A549 (cell line): ENCODE measurements at regions not wholly inside any gene's neighbourhood (a gene's known extent, or its start where the extent isn't known, plus 50 kb on each side); places are given as distances from the start of the nearest gene placed in this dataset.

Experiments
- ATAC-seq, 2 experiments: fragments of 200-7000 bp in 1 of 2; fragments of >200 bp in 1 of 2; cut with Nextera tagmentation in 1 of 2; cut with Tn5 transposase in 1 of 2; 3 replicates each; pipeline versions ENCODE4 v1.8.0 to v1.9.1; 2018 to 2020; ENCODE audit warnings: mild to moderate bottlenecking in 1 of 2, moderate library complexity in 1 of 2
- CTCF ChIA-PET: fragments of 300-600 bp; sonication (Branson Sonifier 250); formaldehyde crosslinking; extraction: SDS; loops from one replicate; lab custom pipeline; 2021; ENCODE audit warnings: antibody characterized with exemption, inconsistent platforms; lab: Yijun Ruan, JAX
- POLR2A ChIA-PET: fragments of 350-600 bp; formaldehyde crosslinking; extraction: SDS; loops from one replicate; lab custom pipeline; 2021; ENCODE audit warnings: antibody characterized with exemption, inconsistent platforms; lab: Yijun Ruan, JAX
- DNase-seq, 2 experiments: peaks; one replicate each; pipeline versions ENCODE4 v3.0.0 to v3.0.0-alpha.2; 2011 to 2016; ENCODE audit warnings: low read depth in 1 of 2, low spot score in 1 of 2
- FAIRE-seq: peaks from 2 replicates; lab custom pipeline; 2011; peaks lifted over from hg19 to GRCh38; lab: Jason Lieb, UNC
- H3K27ac ChIP-seq, 2 experiments: fragments of >200 bp; sonication (Bioruptor Twin); formaldehyde crosslinking; 3 replicates each; pipeline ENCODE4 v1.5.1; 2016 to 2017
- H3K4me1 ChIP-seq: fragments of >200 bp; sonication (Bioruptor Twin); formaldehyde crosslinking; 3 replicates; pipeline ENCODE4 v1.6.1; 2016
- H3K4me2 ChIP-seq: fragments of >200 bp; sonication (Bioruptor Twin); formaldehyde crosslinking; 3 replicates; pipeline ENCODE4 v1.6.1; 2016
- H3K4me3 ChIP-seq: fragments of >200 bp; sonication (Bioruptor Twin); formaldehyde crosslinking; 3 replicates; pipeline ENCODE4 v1.5.1; 2016
- H3K9me3 ChIP-seq: fragments of >200 bp; sonication (Bioruptor Twin); formaldehyde crosslinking; 3 replicates; pipeline ENCODE4 v1.6.1; 2016
- BHLHE40 ChIP-seq: IDR thresholded peaks from 2 replicates; pipeline ENCODE4 v1.6.1; 2012; ENCODE audit warnings: low read depth, low read length, inconsistent platforms
- CBX8 ChIP-seq: fragments of 200-600 bp; sonication (generic); IDR thresholded peaks from 2 replicates; pipeline ENCODE4 v1.6.1; 2016
- CEBPB ChIP-seq, 2 experiments: fragments of >200 bp in 1 of 2; sonication (Bioruptor Twin) in 1 of 2; formaldehyde crosslinking in 1 of 2; IDR thresholded peaks; 2 replicates each; pipeline ENCODE4 v1.6.1; 2012 to 2016
- CHD2 ChIP-seq: fragments of 150-350 bp; IDR thresholded peaks from 2 replicates; pipeline ENCODE4 v1.6.1; 2014; ENCODE audit warnings: low read length; ENCODE audit not compliant: partially characterized antibody
- CHD4 ChIP-seq: fragments of 200-600 bp; sonication (generic); IDR thresholded peaks from 2 replicates; pipeline ENCODE4 v1.6.1; 2016; ENCODE audit warnings: antibody characterized with exemption, mild to moderate bottlenecking, borderline replicate concordance
- FOSL2 ChIP-seq, 2 experiments: fragments of 450-650 bp in 1 of 2; fragments of >200 bp in 1 of 2; sonication (Bioruptor Twin) in 1 of 2; formaldehyde crosslinking; IDR thresholded peaks; 2 replicates each; pipeline versions ENCODE4 v1.5.0 to v1.6.1; 2016 to 2020; ENCODE audit warnings: mild to moderate bottlenecking in 1 of 2, moderate library complexity in 1 of 2
- GATA3 ChIP-seq: IDR thresholded peaks from 2 replicates; pipeline ENCODE4 v1.6.1; 2012; ENCODE audit warnings: borderline replicate concordance
- HDAC2 ChIP-seq: fragments of 200-600 bp; sonication (generic); IDR thresholded peaks from 2 replicates; pipeline ENCODE4 v1.6.1; 2016
- HEYL ChIP-seq: fragments of 250-450 bp; sonication (Bioruptor Pico); IDR thresholded peaks from 2 replicates; pipeline ENCODE4 v1.8.0; 2021; ENCODE audit warnings: mild to moderate bottlenecking, moderate library complexity
- HMGXB4 ChIP-seq: fragments of 250-450 bp; sonication (Bioruptor Pico); IDR thresholded peaks from 2 replicates; pipeline ENCODE4 v1.5.0; 2021; ENCODE audit warnings: mild to moderate bottlenecking, moderate library complexity, borderline replicate concordance
- HOXB13 ChIP-seq: fragments of 250-450 bp; sonication (Bioruptor Pico); IDR thresholded peaks from 2 replicates; pipeline ENCODE4 v1.5.0; 2020; ENCODE audit warnings: low read depth, mild to moderate bottlenecking, moderate library complexity
- JUN ChIP-seq, 2 experiments: fragments of >200 bp; sonication (Bioruptor Twin); formaldehyde crosslinking; IDR thresholded peaks; 2 replicates in 1 of 2; 3 replicates in 1 of 2; pipeline ENCODE4 v1.6.1; 2016 to 2017
- KDM5A ChIP-seq: fragments of 200-600 bp; sonication (generic); IDR thresholded peaks from 2 replicates; pipeline ENCODE4 v1.6.1; 2016; ENCODE audit warnings: antibody characterized with exemption, mild to moderate bottlenecking
- MAZ ChIP-seq: fragments of 150-350 bp; IDR thresholded peaks from 2 replicates; pipeline ENCODE4 v1.6.1; 2014; ENCODE audit warnings: antibody characterized with exemption, low read depth, low read length, borderline replicate concordance
- MYC ChIP-seq: IDR thresholded peaks from 2 replicates; pipeline ENCODE4 v1.6.1; 2012; ENCODE audit warnings: mild to moderate bottlenecking, inconsistent platforms, low read length, improper control_type of control experiment, borderline replicate concordance
- NR3C1 ChIP-seq: fragments of >200 bp; sonication (Bioruptor Twin); formaldehyde crosslinking; IDR thresholded peaks from 3 replicates; pipeline ENCODE4 v1.6.1; 2017
- PBX3 ChIP-seq: IDR thresholded peaks from 2 replicates; pipeline ENCODE4 v1.6.1; 2012
- PHF8 ChIP-seq: fragments of 200-600 bp; sonication (generic); IDR thresholded peaks from 2 replicates; pipeline ENCODE4 v1.6.1; 2016; ENCODE audit warnings: low read depth, mild to moderate bottlenecking, antibody characterized with exemption, moderate library complexity, borderline replicate concordance
- RAD21 ChIP-seq, 2 experiments: fragments of >200 bp in 1 of 2; sonication (Bioruptor Twin) in 1 of 2; formaldehyde crosslinking in 1 of 2; IDR thresholded peaks in 1 of 2; conservative IDR thresholded peaks in 1 of 2; 2 replicates in 1 of 2; 3 replicates in 1 of 2; pipeline ENCODE4 v1.6.1; 2012 to 2018; ENCODE audit warnings: inconsistent platforms in 1 of 2
- RARB ChIP-seq: fragments of 250-450 bp; sonication (Bioruptor Pico); IDR thresholded peaks from 2 replicates; pipeline ENCODE4 v1.8.0; 2021; ENCODE audit warnings: mild to moderate bottlenecking, moderate library complexity
- RCOR1 ChIP-seq: fragments of 150-350 bp; IDR thresholded peaks from 2 replicates; pipeline ENCODE4 v1.6.1; 2014; ENCODE audit warnings: antibody characterized with exemption, low read length, low read depth
- RFX5 ChIP-seq: fragments of 450-650 bp; IDR thresholded peaks from 2 replicates; pipeline ENCODE4 v1.7.1; 2014; ENCODE audit warnings: antibody characterized with exemption, mild to moderate bottlenecking, moderate library complexity
- TFCP2L1 ChIP-seq: fragments of 250-450 bp; sonication (Bioruptor Pico); IDR thresholded peaks from 2 replicates; pipeline ENCODE4 v1.5.0; 2021; ENCODE audit warnings: mild to moderate bottlenecking
- USF2 ChIP-seq: fragments of 450-650 bp; IDR thresholded peaks from 2 replicates; pipeline ENCODE4 v1.6.1; 2014; ENCODE audit warnings: antibody characterized with exemption
- WGBS: methylation state at CpG from one replicate; pipeline ENCODE4 v1.1.6; 2017; ENCODE audit errors: missing lambda C conversion rate; 5-methylcytosine and 5-hydroxymethylcytosine counted together
- TF ChIP-seq, protein P1 (sequence below): IDR thresholded peaks from 2 replicates; pipeline ENCODE4 v1.6.1; 2012; ENCODE audit warnings: low read depth, borderline replicate concordance
- TF ChIP-seq, protein P2 (sequence below): fragments of 150-350 bp; IDR thresholded peaks from 2 replicates; pipeline ENCODE4 v1.6.1; 2014; ENCODE audit warnings: low read depth, mild to moderate bottlenecking, low read length
- TF ChIP-seq, protein P3 (sequence below): fragments of >200 bp; sonication (Bioruptor Twin); formaldehyde crosslinking; IDR thresholded peaks from 2 replicates; pipeline ENCODE4 v1.6.1; 2016

DNA sequence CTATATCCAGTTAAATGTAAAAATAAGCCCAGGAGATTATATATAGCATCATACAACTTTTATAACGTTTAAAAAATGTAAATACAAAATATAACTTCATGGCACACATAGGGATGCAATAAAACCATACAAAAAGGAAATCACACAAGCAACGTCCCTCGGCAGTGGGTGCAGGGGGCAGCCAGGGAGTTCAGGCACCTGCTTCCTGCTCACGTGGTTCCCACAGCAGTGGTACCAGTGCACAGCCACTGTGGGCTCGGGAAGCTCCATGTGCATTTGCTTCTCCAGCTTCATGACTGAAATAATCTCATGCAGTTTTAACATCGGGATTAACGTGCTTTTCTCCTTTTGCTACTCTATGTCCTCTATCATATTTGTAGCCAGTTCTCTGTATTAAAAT is 255.5 kb upstream of the CXCL12 start:
- no peak overlapping the region for H3K4me3 ChIP-seq
- no peak overlapping the region for H3K4me2 ChIP-seq
- FAIRE-seq (no peak), ATAC-seq (no peak), DNase-seq (no peak)
- no peaks in the 10 kb centered on the region for H3K4me1 ChIP-seq
- no peak overlapping the region for H3K27ac ChIP-seq
- ChIA-PET POLR2A (no interaction called here), CTCF (no interaction called here)
- H3K9me3 ChIP-seq = no peaks in the 10 kb centered on the region
- WGBS = 5% methylated on average over 7 of the region's 7 CpGs
- TF ChIP-seq RCOR1 (no peak), HOXB13 (CRISPR knock-in tag) (no peak), USF2 (no peak), MAZ (no peak), HEYL (CRISPR knock-in tag) (no peak), HMGXB4 (CRISPR knock-in tag) (no peak), MYC (no peak), TFCP2L1 (no peak), RAD21 (conservative IDR thresholded peaks at IDR 0.05 in 1 of 2, IDR thresholded peaks at IDR 0.05 in 1 of 2) (no peak), NR3C1 (no peak), PHF8 (no peak), CBX8 (no peak), CHD2 (no peak), GATA3 (no peak), FOSL2 (IDR thresholded peaks at IDR 0.05) (no peak), FOSL2 (CRISPR knock-in tag; IDR thresholded peaks at IDR 0.05) (no peak), JUN (IDR thresholded peaks at IDR 0.05) (no peak)
- TF ChIP-seq, protein P1, sequence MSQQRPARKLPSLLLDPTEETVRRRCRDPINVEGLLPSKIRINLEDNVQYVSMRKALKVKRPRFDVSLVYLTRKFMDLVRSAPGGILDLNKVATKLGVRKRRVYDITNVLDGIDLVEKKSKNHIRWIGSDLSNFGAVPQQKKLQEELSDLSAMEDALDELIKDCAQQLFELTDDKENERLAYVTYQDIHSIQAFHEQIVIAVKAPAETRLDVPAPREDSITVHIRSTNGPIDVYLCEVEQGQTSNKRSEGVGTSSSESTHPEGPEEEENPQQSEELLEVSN = no peak
- TF ChIP-seq, protein P2, sequence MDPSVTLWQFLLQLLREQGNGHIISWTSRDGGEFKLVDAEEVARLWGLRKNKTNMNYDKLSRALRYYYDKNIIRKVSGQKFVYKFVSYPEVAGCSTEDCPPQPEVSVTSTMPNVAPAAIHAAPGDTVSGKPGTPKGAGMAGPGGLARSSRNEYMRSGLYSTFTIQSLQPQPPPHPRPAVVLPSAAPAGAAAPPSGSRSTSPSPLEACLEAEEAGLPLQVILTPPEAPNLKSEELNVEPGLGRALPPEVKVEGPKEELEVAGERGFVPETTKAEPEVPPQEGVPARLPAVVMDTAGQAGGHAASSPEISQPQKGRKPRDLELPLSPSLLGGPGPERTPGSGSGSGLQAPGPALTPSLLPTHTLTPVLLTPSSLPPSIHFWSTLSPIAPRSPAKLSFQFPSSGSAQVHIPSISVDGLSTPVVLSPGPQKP = no peak
- TF ChIP-seq, protein P3, sequence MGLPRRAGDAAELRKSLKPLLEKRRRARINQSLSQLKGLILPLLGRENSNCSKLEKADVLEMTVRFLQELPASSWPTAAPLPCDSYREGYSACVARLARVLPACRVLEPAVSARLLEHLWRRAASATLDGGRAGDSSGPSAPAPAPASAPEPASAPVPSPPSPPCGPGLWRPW = no peak

DNA sequence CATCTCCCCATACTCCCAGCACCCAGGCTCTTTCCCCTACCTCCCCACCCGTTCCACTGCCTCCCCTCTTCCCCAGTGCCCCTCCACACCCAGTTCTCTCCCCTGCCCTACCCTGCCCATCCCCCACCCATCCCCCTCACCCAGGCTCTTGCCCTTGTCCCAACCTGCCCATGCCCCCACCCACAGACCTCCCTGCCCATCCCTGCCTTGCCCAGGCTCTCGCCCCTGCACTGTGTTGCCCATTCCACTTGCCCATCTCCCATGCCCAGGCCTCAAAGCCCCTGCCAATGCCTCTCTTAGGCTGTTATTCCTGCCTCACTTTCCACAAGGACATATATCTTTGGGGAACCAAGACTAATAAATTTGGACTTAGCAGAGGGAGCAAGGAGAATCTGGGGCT is 262.6 kb upstream of the CXCL12 start:
- Histone ChIP-seq H3K4me3 (no peak overlapping the region), H3K9me3 (no peaks in the 10 kb centered on the region), H3K4me1 (no peaks in the 10 kb centered on the region), H3K27ac (no peak overlapping the region), H3K4me2 (no peak overlapping the region)
- ATAC-seq (no peak), FAIRE-seq (no peak), DNase-seq (no peak)
- 43% methylated on average over 1 of the region's 2 CpGs for WGBS
- TF ChIP-seq RFX5 = no peak
- TF ChIP-seq RARB (CRISPR knock-in tag) = no peak
- TF ChIP-seq CHD4 = no peak
- no peak for TF ChIP-seq PHF8
- TF ChIP-seq, protein P2 = no peak
- no peak for TF ChIP-seq USF2
- TF ChIP-seq CEBPB (IDR thresholded peaks at IDR 0.05) = no peak
- TF ChIP-seq HDAC2 = no peak
- TF ChIP-seq RAD21 (conservative IDR thresholded peaks at IDR 0.05 in 1 of 2, IDR thresholded peaks at IDR 0.05 in 1 of 2) = no peak
- no peak for TF ChIP-seq KDM5A
- TF ChIP-seq PBX3 = no peak
- no peak for TF ChIP-seq FOSL2 (IDR thresholded peaks at IDR 0.05)
- TF ChIP-seq FOSL2 (CRISPR knock-in tag; IDR thresholded peaks at IDR 0.05) = no peak
- TF ChIP-seq BHLHE40 = no peak
- POLR2A ChIA-PET = no interaction called here
- CTCF ChIA-PET = no interaction called here
